AML-193 (cell line): ENCODE measurements at regions not wholly inside any gene's neighbourhood (a gene's known extent, or its start where the extent isn't known, plus 50 kb on each side); places are given as distances from the start of the nearest gene placed in this dataset.
A peak's percentile ranks its signal among the peaks of the same experiment; 100 is the strongest.

Source experiments
- DNase-seq, 2 experiments: peaks; one replicate each; lab custom pipeline; 2025; lab: John Stamatoyannopoulos, UW

- DNase-seq = no peak
These were observed 227.3 kb upstream of the ADGRL2 start for GRCh38 chr1:81573458-81573857.

GRCh38 chr1:81571946-81572345, 228.8 kb upstream of the ADGRL2 start:
- no peak for DNase-seq

GRCh38 chr1:81569761-81570160, 231.0 kb upstream of the ADGRL2 start:
- DNase-seq = no peak

- no peak for DNase-seq
These were observed 237.1 kb upstream of the ADGRL2 start for GRCh38 chr1:81563632-81564031.

GRCh38 chr1:81562934-81563333, 237.8 kb upstream of the ADGRL2 start:
- DNase-seq = no peak

- no peak for DNase-seq
These were observed 240.1 kb upstream of the ADGRL2 start for GRCh38 chr1:81560629-81561028.

GRCh38 chr1:81559662-81560350, 240.9 kb upstream of the ADGRL2 start:
- no peak for DNase-seq

GRCh38 chr1:81558291-81559076, 242.2 kb upstream of the ADGRL2 start:
- DNase-seq = no peak

- DNase-seq = no peak
These were observed 243.8 kb upstream of the ADGRL2 start for GRCh38 chr1:81556968-81557367.

GRCh38 chr1:81554534-81554933, 246.2 kb upstream of the ADGRL2 start:
- no peak for DNase-seq

GRCh38 chr1:81554108-81554507, 246.6 kb upstream of the ADGRL2 start:
- DNase-seq = no peak

- no peak for DNase-seq
These were observed 247.2 kb upstream of the ADGRL2 start for GRCh38 chr1:81553503-81553902.

GRCh38 chr1:81551946-81552345, 248.8 kb upstream of the ADGRL2 start:
- DNase-seq = no peak

- DNase-seq = no peak
These were observed 250.0 kb upstream of the ADGRL2 start for GRCh38 chr1:81550753-81551152.

- peak; percentile 22 to 39 for DNase-seq
These were observed 251.1 kb upstream of the ADGRL2 start for GRCh38 chr1:81549588-81550127.

- no peak for DNase-seq
These were observed 251.7 kb upstream of the ADGRL2 start for GRCh38 chr1:81548918-81549587.

GRCh38 chr1:81547912-81548303, 252.8 kb upstream of the ADGRL2 start:
- no peak for DNase-seq

GRCh38 chr1:81547261-81547911, 253.3 kb upstream of the ADGRL2 start:
- DNase-seq = no peak

- no peak for DNase-seq
These were observed 255.0 kb upstream of the ADGRL2 start for GRCh38 chr1:81545734-81546133.

GRCh38 chr1:81543764-81544163, 257.0 kb upstream of the ADGRL2 start:
- no peak for DNase-seq

- DNase-seq = no peak
These were observed 258.5 kb upstream of the ADGRL2 start for GRCh38 chr1:81542196-81542595.

GRCh38 chr1:81540216-81540615, 260.5 kb upstream of the ADGRL2 start:
- DNase-seq = no peak
